Limb (tissue), 2 donors: ENCODE measurements at regions not wholly inside any gene's neighbourhood (a gene's known extent, or its start where the extent isn't known, plus 50 kb on each side); places are given as distances from the start of the nearest gene placed in this dataset.
A peak's percentile ranks its signal among the peaks of the same experiment; 100 is the strongest.
"Not testable (repeated sequence)": the region's sequence is repeated elsewhere in the genome, so short reads cannot be mapped to it uniquely, and the experiment has no call there.

Experiments
- DNase-seq, 2 donors: peaks; one replicate each; pipeline ENCODE4 v3.0.0-alpha.2; 2016; ENCODE audit errors: extremely low spot score in 2 of 2

- no peak for DNase-seq
These were observed 88.3 kb upstream of the PTHLH start for GRCh38 chr12:28060871-28061270.

- no peak for DNase-seq
These were observed 90.9 kb upstream of the PTHLH start for GRCh38 chr12:28063355-28063880.

GRCh38 chr12:28065374-28065773 lies 92.8 kb upstream of the PTHLH start:
- no peak for DNase-seq

- no peak for DNase-seq
These were observed 93.5 kb upstream of the PTHLH start for GRCh38 chr12:28065889-28066630.

GRCh38 chr12:28066879-28067278 lies 94.3 kb upstream of the PTHLH start:
- DNase-seq: no peak

GRCh38 chr12:28068467-28068866 lies 95.9 kb upstream of the PTHLH start:
- no peak for DNase-seq

GRCh38 chr12:28079539-28079938 lies 107.0 kb upstream of the PTHLH start:
- no peak for DNase-seq

- DNase-seq: no peak
These were observed 108.2 kb upstream of the CCDC91 start for GRCh38 chr12:28082096-28082495.

GRCh38 chr12:28083840-28084678 lies 106.2 kb upstream of the CCDC91 start:
- DNase-seq: no peak

- no peak for DNase-seq
These were observed 103.6 kb upstream of the CCDC91 start for GRCh38 chr12:28086521-28087155.

GRCh38 chr12:28088566-28089272 lies 101.5 kb upstream of the CCDC91 start:
- DNase-seq: no peak

- peak in 1 of 2 donors; percentile 61 for DNase-seq
These were observed 100.9 kb upstream of the CCDC91 start for GRCh38 chr12:28089338-28089737.

GRCh38 chr12:28090835-28091234 lies 99.4 kb upstream of the CCDC91 start:
- DNase-seq: no peak

GRCh38 chr12:28092396-28092795 lies 97.9 kb upstream of the CCDC91 start:
- DNase-seq: no peak

- DNase-seq: no peak
These were observed 93.6 kb upstream of the CCDC91 start for GRCh38 chr12:28096649-28097048.

GRCh38 chr12:28097221-28097620 lies 93.0 kb upstream of the CCDC91 start:
- DNase-seq: no peak

- DNase-seq: not testable (repeated sequence)
These were observed 91.0 kb upstream of the CCDC91 start for GRCh38 chr12:28099245-28099644.

- no peak for DNase-seq
These were observed 90.4 kb upstream of the CCDC91 start for GRCh38 chr12:28099871-28100270.

- no peak for DNase-seq
These were observed 89.5 kb upstream of the CCDC91 start for GRCh38 chr12:28100717-28101116.

GRCh38 chr12:28104316-28104715 lies 85.9 kb upstream of the CCDC91 start:
- no peak for DNase-seq
